H1 (cell line): ENCODE measurements at regions not wholly inside any gene's neighbourhood (a gene's known extent, or its start where the extent isn't known, plus 50 kb on each side); places are given as distances from the start of the nearest gene placed in this dataset.

Experiments used
- CTCF ChIA-PET: fragments of 300-600 bp; sonication (Branson Sonifier 250); formaldehyde crosslinking; loops from one replicate; lab custom pipeline; 2021; ENCODE audit not compliant: partially characterized antibody; lab: Charles Lee
- POLR2A ChIA-PET: fragments of 300-600 bp; sonication (Branson Sonifier 250); formaldehyde crosslinking; loops from one replicate; lab custom pipeline; 2021; ENCODE audit warnings: inconsistent platforms; ENCODE audit not compliant: partially characterized antibody; lab: Charles Lee
- DNase-seq, 2 experiments: peaks; one replicate each; pipeline versions ENCODE4 v3.0.0 to v3.0.0-alpha.2; 2010 to 2022; ENCODE audit warnings: low spot score in 2 of 2, low read depth in 1 of 2, mixed read lengths in 1 of 2
- FAIRE-seq: peaks from 2 replicates; lab custom pipeline; 2011; peaks lifted over from hg19 to GRCh38; lab: Jason Lieb, UNC
- H2AFZ ChIP-seq: 2 replicates; pipeline ENCODE4 v1.8.1; 2012; ENCODE audit warnings: low read length, inconsistent platforms
- H2AK5ac ChIP-seq: 2 replicates; pipeline ENCODE4 v1.6.1; 2013; ENCODE audit warnings: low read depth, low read length
- H2BK120ac ChIP-seq: replicated peaks from 2 replicates; pipeline ENCODE3; 2013; ENCODE audit warnings: low read depth, low read length, inconsistent platforms
- H2BK12ac ChIP-seq: 2 replicates; pipeline ENCODE4 v1.6.1; 2013; ENCODE audit warnings: low read depth, low read length
- H2BK15ac ChIP-seq: 2 replicates; pipeline ENCODE4 v1.6.1; 2013; ENCODE audit warnings: low read length
- H2BK20ac ChIP-seq: 2 replicates; pipeline ENCODE4 v1.6.1; 2013; ENCODE audit warnings: low read length
- H2BK5ac ChIP-seq: 2 replicates; pipeline ENCODE4 v1.6.1; 2013; ENCODE audit warnings: low read depth, low read length
- H3K14ac ChIP-seq: 2 replicates; pipeline ENCODE4 v1.6.1; 2013; ENCODE audit warnings: inconsistent platforms; ENCODE audit not compliant: insufficient read length
- H3K18ac ChIP-seq: 2 replicates; pipeline ENCODE4 v1.6.1; 2013; ENCODE audit warnings: low read length; ENCODE audit errors: extremely low read depth
- H3K23ac ChIP-seq: 2 replicates; pipeline ENCODE4 v1.6.1; 2013; ENCODE audit warnings: inconsistent platforms; ENCODE audit not compliant: insufficient read length
- H3K23me2 ChIP-seq: 2 replicates; pipeline ENCODE4 v1.6.1; 2013; ENCODE audit warnings: low read depth, low read length
- H3K27ac ChIP-seq: 2 replicates; pipeline ENCODE4 v1.6.1; 2011; ENCODE audit warnings: low read depth, low read length, inconsistent platforms
- H3K27me3 ChIP-seq, 4 experiments: replicated peaks in 1 of 4; 1 replicate in 1 of 4; 2 replicates in 3 of 4; pipeline versions ENCODE4 v1.6.1 to v1.8.1; 2011 to 2013; ENCODE audit warnings: low read length in 3 of 4, mild to moderate bottlenecking in 3 of 4, inconsistent platforms in 2 of 4, mixed read lengths in 2 of 4, moderate library complexity in 1 of 4; ENCODE audit not compliant: control insufficient read depth in 3 of 4, insufficient read depth in 3 of 4; ENCODE audit errors: extremely low read depth in 1 of 4
- H3K36me3 ChIP-seq, 4 experiments: 2 replicates each; pipeline versions ENCODE4 v1.6.1 to v1.8.1; 2011 to 2013; ENCODE audit warnings: mild to moderate bottlenecking in 4 of 4, low read length in 3 of 4, moderate library complexity in 2 of 4, control low read depth in 1 of 4, inconsistent platforms in 1 of 4; ENCODE audit not compliant: insufficient read depth in 4 of 4, control insufficient read depth in 2 of 4
- H3K4ac ChIP-seq: replicated peaks from 2 replicates; pipeline ENCODE3; 2013; ENCODE audit warnings: low read length, low read depth, mixed read lengths, inconsistent platforms; ENCODE audit not compliant: insufficient read length
- H3K4me1 ChIP-seq, 4 experiments: replicated peaks in 1 of 4; 1 replicate in 1 of 4; 2 replicates in 3 of 4; pipeline versions ENCODE4 v1.6.1 to v1.8.1; 2011 to 2013; ENCODE audit warnings: low read length in 3 of 4, inconsistent platforms in 2 of 4, mixed read lengths in 1 of 4; ENCODE audit not compliant: insufficient read depth in 4 of 4, control insufficient read depth in 3 of 4
- H3K4me2 ChIP-seq, 2 experiments: 2 replicates each; pipeline versions ENCODE4 v1.6.1 to v1.8.1; 2011 to 2013; ENCODE audit warnings: low read depth in 2 of 2, low read length in 2 of 2, control low read depth in 1 of 2, inconsistent platforms in 1 of 2, mild to moderate bottlenecking in 1 of 2; ENCODE audit not compliant: insufficient read depth in 1 of 2
- H3K4me3 ChIP-seq, 4 experiments: fragments of 200-600, 300-600 bp in 1 of 4; sonication (generic), shearing (Covaris generic), sonication (Bioruptor Twin) in 1 of 4; 2 replicates each; pipeline versions ENCODE4 v1.5.1 to v1.8.1; 2011 to 2016; ENCODE audit warnings: low read length in 4 of 4, low read depth in 3 of 4, control low read depth in 2 of 4, inconsistent platforms in 2 of 4, mild to moderate bottlenecking in 2 of 4, mixed read lengths in 1 of 4, moderate library complexity in 1 of 4; ENCODE audit not compliant: insufficient read depth in 2 of 4; ENCODE audit errors: extremely low read depth in 1 of 4
- H3K56ac ChIP-seq: replicated peaks from 2 replicates; pipeline ENCODE3; 2013; ENCODE audit warnings: low read depth, mild to moderate bottlenecking, mixed read lengths, low read length, inconsistent platforms; ENCODE audit not compliant: insufficient read length
- H3K79me1 ChIP-seq: 2 replicates; pipeline ENCODE4 v1.6.1; 2013; ENCODE audit warnings: low read depth, low read length, control low read depth
- H3K79me2 ChIP-seq, 2 experiments: 2 replicates each; pipeline versions ENCODE4 v1.6.1 to v1.8.1; 2012 to 2013; ENCODE audit warnings: low read length in 2 of 2, mild to moderate bottlenecking in 2 of 2, inconsistent platforms in 1 of 2; ENCODE audit not compliant: insufficient read depth in 2 of 2, control insufficient read depth in 1 of 2
- H3K9ac ChIP-seq, 4 experiments: replicated peaks in 1 of 4; 1 replicate in 1 of 4; 2 replicates in 3 of 4; pipeline versions ENCODE4 v1.6.1 to v1.8.1; 2011 to 2013; ENCODE audit warnings: low read depth in 3 of 4, low read length in 3 of 4, control low read depth in 2 of 4, mild to moderate bottlenecking in 2 of 4, moderate library complexity in 2 of 4, inconsistent platforms in 1 of 4; ENCODE audit errors: extremely low read depth in 1 of 4
- H3K9me3 ChIP-seq, 2 experiments: 2 replicates each; pipeline versions ENCODE4 v1.6.1 to v1.8.1; 2012 to 2013; ENCODE audit warnings: mild to moderate bottlenecking in 2 of 2, moderate library complexity in 2 of 2, control low read depth in 1 of 2, inconsistent platforms in 1 of 2, low read depth in 1 of 2, low read length in 1 of 2, mixed read lengths in 1 of 2; ENCODE audit not compliant: insufficient read depth in 2 of 2
- H4K20me1 ChIP-seq, 2 experiments: replicated peaks in 1 of 2; 2 replicates each; pipeline versions ENCODE3 to v1.8.1; 2011 to 2013; ENCODE audit warnings: inconsistent platforms in 2 of 2, low read length in 2 of 2, mild to moderate bottlenecking in 1 of 2; ENCODE audit not compliant: insufficient read depth in 2 of 2, control insufficient read depth in 1 of 2
- H4K5ac ChIP-seq: 2 replicates; pipeline ENCODE4 v1.6.1; 2013; ENCODE audit warnings: low read length, low read depth, mixed read lengths, inconsistent platforms; ENCODE audit not compliant: insufficient read length
- H4K8ac ChIP-seq: 2 replicates; pipeline ENCODE4 v1.8.0; 2013; ENCODE audit warnings: mild to moderate bottlenecking, moderate library complexity, low read length, inconsistent platforms; ENCODE audit not compliant: insufficient read depth; ENCODE audit errors: extremely low read depth
- H4K91ac ChIP-seq: replicated peaks from 2 replicates; pipeline ENCODE3; 2013; ENCODE audit warnings: low read length, mixed read lengths, inconsistent platforms; ENCODE audit not compliant: insufficient read length
- CREB1 ChIP-seq: IDR thresholded peaks from 2 replicates; pipeline ENCODE4 v1.6.1; 2012; ENCODE audit warnings: inconsistent platforms
- GTF2F1 ChIP-seq: IDR thresholded peaks from 2 replicates; pipeline ENCODE4 v1.6.1; 2012; ENCODE audit warnings: low read depth, low read length, improper control_type of control experiment, borderline replicate concordance
- HDAC6 ChIP-seq: IDR thresholded peaks from one replicate; pipeline ENCODE4 v1.7.1; 2012; ENCODE audit warnings: low read depth, mild to moderate bottlenecking, inconsistent platforms, low read length, moderate library complexity
- NRF1 ChIP-seq: IDR thresholded peaks from 2 replicates; pipeline ENCODE4 v1.6.1; 2011; ENCODE audit warnings: mild to moderate bottlenecking, low read depth, low read length, improper control_type of control experiment
- SP2 ChIP-seq: IDR thresholded peaks from 2 replicates; pipeline ENCODE4 v1.6.1; 2012; ENCODE audit warnings: mild to moderate bottlenecking, low read length, inconsistent platforms
- SP4 ChIP-seq: IDR thresholded peaks from 2 replicates; pipeline ENCODE4 v1.6.1; 2012; ENCODE audit warnings: low read length, inconsistent platforms
- ZNF274 ChIP-seq: IDR thresholded peaks from 2 replicates; pipeline ENCODE4 v1.7.0; 2012; ENCODE audit warnings: low read length, borderline replicate concordance; ENCODE audit errors: extremely low read depth
- WGBS, 2 experiments: shearing (Covaris generic) in 1 of 2; methylation state at CpG; one replicate each; pipeline versions ENCODE4 v1.1.6 to v1.1.7; 2013 to 2015; ENCODE audit warnings: low lambda C conversion rate in 2 of 2, mixed read lengths in 2 of 2, inconsistent platforms in 1 of 2, low coverage in 1 of 2, missing lambda C conversion rate in 1 of 2; ENCODE audit not compliant: insufficient replicate concordance in 2 of 2, insufficient coverage in 1 of 2, insufficient read length in 1 of 2; ENCODE audit errors: extremely low coverage in 1 of 2, missing lambda C conversion rate in 1 of 2; 5-methylcytosine and 5-hydroxymethylcytosine counted together

DNA sequence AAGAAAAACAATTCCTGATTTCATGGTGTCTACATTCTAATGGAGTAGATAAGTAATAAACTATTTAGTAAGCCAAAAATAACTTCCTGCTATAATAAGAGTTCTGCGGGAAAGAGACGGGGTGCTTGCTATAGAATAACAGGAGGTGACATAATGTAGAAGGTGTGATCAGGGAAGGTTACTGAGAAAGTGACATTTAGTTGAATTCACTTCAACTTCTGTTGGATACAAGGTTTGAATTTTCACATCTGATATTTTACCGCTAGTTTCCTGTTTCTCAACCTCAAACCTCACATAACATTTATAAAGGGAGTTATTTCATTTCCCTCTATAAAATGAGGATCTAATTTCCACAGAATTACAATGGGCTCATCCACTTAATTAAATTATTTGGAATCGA lies 102.3 kb upstream of the GBE1 start:
- H3K9me3 ChIP-seq: no peaks in the 10 kb centered on the region
- H3K9ac ChIP-seq: no peak overlapping the region
- H3K27me3 ChIP-seq: no peaks in the 10 kb centered on the region
- H2BK120ac ChIP-seq: no peak overlapping the region
- no peak overlapping the region for H2BK15ac ChIP-seq
- 97% methylated on average over 4 of the region's 4 CpGs; no CpG with 5 or more reads in 1 of the 2 experiments for WGBS, 2 experiments
- H4K20me1 ChIP-seq: no peaks in the 10 kb centered on the region
- no peak overlapping the region for H3K4me3 ChIP-seq
- POLR2A ChIA-PET: no interaction called here
- H3K4ac ChIP-seq: no peak overlapping the region
- H4K5ac ChIP-seq: no peak overlapping the region
- H2AK5ac ChIP-seq: no peak overlapping the region
- no peak overlapping the region for H4K8ac ChIP-seq
- no peaks in the 10 kb centered on the region for H3K36me3 ChIP-seq
- no peak overlapping the region for H3K27ac ChIP-seq
- H2BK5ac ChIP-seq: no peak overlapping the region
- H4K91ac ChIP-seq: no peak overlapping the region
- no peak overlapping the region for H2BK12ac ChIP-seq
- no peaks in the 10 kb centered on the region; a peak in 2 of 7 replicates for H3K4me1 ChIP-seq
- H3K23ac ChIP-seq: no peak overlapping the region
- H3K56ac ChIP-seq: no peak overlapping the region
- FAIRE-seq (no peak), DNase-seq (no peak)
- no peaks in the 10 kb centered on the region for H3K79me2 ChIP-seq
- CTCF ChIA-PET: no interaction called here
- H3K23me2 ChIP-seq: no peaks in the 10 kb centered on the region
- no peak overlapping the region for H3K4me2 ChIP-seq
- H3K18ac ChIP-seq: no peak overlapping the region
- no peaks in the 10 kb centered on the region for H3K79me1 ChIP-seq
- TF ChIP-seq GTF2F1 (no peak), ZNF274 (no peak), CREB1 (no peak), NRF1 (no peak), SP4 (no peak), SP2 (no peak), HDAC6 (no peak)
- no peak overlapping the region for H2AFZ ChIP-seq
- H3K14ac ChIP-seq: no peak overlapping the region
- H2BK20ac ChIP-seq: no peak overlapping the region
